ENCODE measurements at regions not wholly inside any gene's neighbourhood (a gene's known extent, or its start where the extent isn't known, plus 50 kb on each side); places are given as distances from the start of the nearest gene placed in this dataset.

GRCh38 chr3:22276351-22276750 is 525.3 kb upstream of the ZNF385D start:
- TF ChIP-seq, protein P1, sequence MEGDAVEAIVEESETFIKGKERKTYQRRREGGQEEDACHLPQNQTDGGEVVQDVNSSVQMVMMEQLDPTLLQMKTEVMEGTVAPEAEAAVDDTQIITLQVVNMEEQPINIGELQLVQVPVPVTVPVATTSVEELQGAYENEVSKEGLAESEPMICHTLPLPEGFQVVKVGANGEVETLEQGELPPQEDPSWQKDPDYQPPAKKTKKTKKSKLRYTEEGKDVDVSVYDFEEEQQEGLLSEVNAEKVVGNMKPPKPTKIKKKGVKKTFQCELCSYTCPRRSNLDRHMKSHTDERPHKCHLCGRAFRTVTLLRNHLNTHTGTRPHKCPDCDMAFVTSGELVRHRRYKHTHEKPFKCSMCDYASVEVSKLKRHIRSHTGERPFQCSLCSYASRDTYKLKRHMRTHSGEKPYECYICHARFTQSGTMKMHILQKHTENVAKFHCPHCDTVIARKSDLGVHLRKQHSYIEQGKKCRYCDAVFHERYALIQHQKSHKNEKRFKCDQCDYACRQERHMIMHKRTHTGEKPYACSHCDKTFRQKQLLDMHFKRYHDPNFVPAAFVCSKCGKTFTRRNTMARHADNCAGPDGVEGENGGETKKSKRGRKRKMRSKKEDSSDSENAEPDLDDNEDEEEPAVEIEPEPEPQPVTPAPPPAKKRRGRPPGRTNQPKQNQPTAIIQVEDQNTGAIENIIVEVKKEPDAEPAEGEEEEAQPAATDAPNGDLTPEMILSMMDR (IDR thresholded peaks at IDR 0.05) = no peak
- no peak for TF ChIP-seq POLR2AphosphoS5 (IDR thresholded peaks at IDR 0.05)
